Fibroblast of villous mesenchyme (primary cell): ENCODE measurements at regions not wholly inside any gene's neighbourhood (a gene's known extent, or its start where the extent isn't known, plus 50 kb on each side); places are given as distances from the start of the nearest gene placed in this dataset.

Experiments
- DNase-seq: peaks from one replicate; pipeline ENCODE4 v3.0.0-alpha.2; 2010; ENCODE audit warnings: low read depth
- H3K4me3 ChIP-seq: 2 replicates; pipeline ENCODE4 v1.5.1; 2011; ENCODE audit warnings: low read depth, mild to moderate bottlenecking, low read length
- TF ChIP-seq, protein P1 (sequence below): IDR thresholded peaks from 2 replicates; pipeline ENCODE4 v1.5.1; 2012; ENCODE audit warnings: low read depth, mild to moderate bottlenecking, low read length; ENCODE audit not compliant: insufficient read depth

DNA sequence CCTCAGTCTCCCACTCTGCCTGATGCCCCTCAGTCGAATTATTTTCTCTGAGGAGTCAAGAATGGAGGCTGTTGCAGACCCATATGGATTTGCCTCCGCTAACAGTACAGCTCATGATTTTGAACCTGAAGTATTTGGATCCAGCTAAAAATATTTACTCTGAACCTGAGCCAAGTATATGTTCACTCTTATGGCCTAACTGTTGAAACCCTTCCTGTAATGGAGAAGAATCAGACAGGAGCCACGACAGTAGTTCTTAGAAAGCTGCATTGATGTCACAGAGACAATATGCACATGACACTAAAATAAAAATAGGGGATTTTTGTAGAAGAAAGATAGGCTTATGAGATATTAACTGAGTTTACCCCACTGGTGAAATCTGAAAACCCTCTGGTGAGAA is 1128.3 kb upstream of the FLRT2 start:
- DNase-seq: no peak
- no peak overlapping the region for H3K4me3 ChIP-seq
- TF ChIP-seq, protein P1, sequence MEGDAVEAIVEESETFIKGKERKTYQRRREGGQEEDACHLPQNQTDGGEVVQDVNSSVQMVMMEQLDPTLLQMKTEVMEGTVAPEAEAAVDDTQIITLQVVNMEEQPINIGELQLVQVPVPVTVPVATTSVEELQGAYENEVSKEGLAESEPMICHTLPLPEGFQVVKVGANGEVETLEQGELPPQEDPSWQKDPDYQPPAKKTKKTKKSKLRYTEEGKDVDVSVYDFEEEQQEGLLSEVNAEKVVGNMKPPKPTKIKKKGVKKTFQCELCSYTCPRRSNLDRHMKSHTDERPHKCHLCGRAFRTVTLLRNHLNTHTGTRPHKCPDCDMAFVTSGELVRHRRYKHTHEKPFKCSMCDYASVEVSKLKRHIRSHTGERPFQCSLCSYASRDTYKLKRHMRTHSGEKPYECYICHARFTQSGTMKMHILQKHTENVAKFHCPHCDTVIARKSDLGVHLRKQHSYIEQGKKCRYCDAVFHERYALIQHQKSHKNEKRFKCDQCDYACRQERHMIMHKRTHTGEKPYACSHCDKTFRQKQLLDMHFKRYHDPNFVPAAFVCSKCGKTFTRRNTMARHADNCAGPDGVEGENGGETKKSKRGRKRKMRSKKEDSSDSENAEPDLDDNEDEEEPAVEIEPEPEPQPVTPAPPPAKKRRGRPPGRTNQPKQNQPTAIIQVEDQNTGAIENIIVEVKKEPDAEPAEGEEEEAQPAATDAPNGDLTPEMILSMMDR: no peak

DNA sequence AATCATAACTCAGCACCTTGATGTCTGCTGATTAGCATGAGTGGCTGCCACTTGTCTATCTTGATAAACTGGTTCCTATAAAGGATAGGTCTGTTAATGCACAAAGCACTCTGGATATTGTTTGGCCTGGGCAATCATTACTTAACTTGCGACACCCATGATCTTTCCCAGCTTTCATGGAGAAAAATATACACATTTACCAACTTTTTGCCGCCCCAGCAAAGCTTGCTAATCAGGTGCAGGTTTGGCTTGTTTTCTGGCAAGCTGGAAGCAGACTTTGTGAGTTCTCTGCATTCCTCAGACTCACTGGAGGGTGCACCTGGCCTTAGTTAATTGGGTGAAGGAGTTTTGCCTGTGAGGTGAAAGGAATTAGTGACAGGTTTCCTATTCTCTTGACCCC is 1126.4 kb upstream of the FLRT2 start:
- no peak overlapping the region for H3K4me3 ChIP-seq
- no peak for DNase-seq
- TF ChIP-seq, protein P1: no peak

DNA sequence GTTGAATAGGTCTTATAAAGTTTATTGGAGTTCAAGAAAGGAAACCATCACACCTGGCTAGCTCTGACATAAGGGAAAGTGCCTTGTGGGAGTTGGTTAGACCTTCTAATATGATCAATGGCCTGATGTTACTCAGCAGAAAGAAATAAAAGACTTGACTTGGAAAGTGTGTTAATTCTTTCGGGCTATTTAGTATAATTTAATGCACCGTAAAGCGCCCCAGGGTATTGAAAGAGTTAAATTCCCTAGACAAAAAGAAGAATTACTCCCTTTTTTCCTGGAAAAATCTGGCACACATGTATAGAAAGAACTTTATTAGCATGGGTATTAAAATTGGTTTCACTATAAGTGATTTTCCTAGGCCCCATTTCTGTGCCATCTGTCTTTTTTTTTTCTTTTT is 1125.7 kb upstream of the FLRT2 start:
- no peak overlapping the region for H3K4me3 ChIP-seq
- DNase-seq: no peak
- TF ChIP-seq, protein P1: no peak

DNA sequence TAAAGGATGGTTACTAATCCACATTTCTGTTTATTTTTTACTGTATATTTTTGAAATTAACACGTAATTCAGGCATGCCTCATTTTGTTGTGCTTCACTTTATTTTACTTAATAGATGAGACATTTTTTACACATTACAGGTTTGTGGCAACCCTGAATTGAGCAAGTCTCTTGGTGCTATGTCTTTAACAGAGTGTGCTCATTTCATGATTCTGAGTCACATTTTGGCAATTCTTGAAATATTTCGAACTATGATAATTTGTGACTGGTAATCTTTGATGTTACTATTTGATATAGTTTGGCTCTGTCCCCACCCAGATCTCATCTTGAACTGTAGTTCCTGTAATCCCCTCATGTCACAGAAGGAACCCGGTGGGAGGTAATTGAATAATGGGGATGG is 1120.5 kb upstream of the FLRT2 start:
- TF ChIP-seq, protein P1: no peak
- no peak overlapping the region for H3K4me3 ChIP-seq
- peak; percentile 3 for DNase-seq

DNA sequence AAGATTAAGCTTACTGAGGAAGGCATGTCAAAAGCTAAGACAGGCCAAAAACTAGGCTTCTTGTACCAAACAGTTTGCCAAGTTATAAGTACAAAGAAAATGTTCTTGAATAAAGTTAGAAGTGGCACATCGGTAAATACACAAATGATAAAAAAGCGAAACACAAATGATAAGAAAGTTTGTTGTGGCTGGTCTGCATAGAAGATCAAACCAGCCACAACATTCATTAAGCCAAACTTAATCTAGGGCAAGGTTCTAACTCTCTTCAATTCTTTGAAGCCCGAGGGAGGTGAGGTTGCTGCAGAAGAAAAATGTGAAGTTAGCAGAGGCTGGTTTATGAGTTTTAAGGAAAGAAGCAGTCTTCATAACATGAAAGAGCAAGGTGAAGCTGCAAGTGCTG is 1119.6 kb upstream of the FLRT2 start:
- TF ChIP-seq, protein P1: no peak
- no peak for DNase-seq
- H3K4me3 ChIP-seq: no peak overlapping the region

DNA sequence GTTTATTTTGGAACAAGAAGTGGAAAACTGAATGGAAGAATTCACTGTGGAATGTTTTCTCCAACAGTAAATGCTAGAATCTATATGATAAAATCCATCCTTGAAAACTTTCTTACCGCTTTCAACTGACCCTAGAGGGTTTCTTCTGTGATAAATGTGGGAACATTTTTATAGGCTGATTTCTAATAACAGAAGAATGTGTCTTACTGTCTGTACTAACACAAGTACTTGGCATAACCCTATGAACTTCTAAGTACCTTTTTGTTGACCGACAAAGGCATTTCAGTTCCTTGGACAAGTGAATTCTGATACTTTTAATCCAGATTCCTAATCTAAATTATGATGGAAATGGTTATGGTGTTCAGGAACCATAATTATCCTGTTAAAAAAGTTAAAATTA is 1109.7 kb upstream of the FLRT2 start:
- H3K4me3 ChIP-seq: no peak overlapping the region
- no peak for DNase-seq
- TF ChIP-seq, protein P1: no peak

DNA sequence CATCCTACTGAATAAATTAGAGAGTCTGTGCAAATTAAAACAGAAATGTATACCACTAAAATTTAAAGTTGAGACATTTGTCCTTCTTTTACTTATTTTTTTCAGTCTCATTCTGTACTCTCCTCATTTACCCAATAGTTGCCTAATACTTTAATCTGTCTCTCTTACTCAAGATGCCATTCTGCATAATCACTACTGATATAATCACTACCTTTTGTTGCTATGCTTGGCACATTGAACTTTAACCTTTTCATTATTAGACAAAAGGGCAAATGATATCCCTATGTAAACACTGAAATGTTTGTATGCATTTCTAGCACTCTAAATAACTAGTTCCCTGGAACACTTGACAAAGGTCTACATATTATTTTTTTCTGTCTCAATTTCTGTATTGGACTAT is 1108.3 kb upstream of the FLRT2 start:
- no peak overlapping the region for H3K4me3 ChIP-seq
- TF ChIP-seq, protein P1: no peak
- no peak for DNase-seq
